ENCODE measurements at regions not wholly inside any gene's neighbourhood (a gene's known extent, or its start where the extent isn't known, plus 50 kb on each side); places are given as distances from the start of the nearest gene placed in this dataset.
"Not testable (repeated sequence)": the region's sequence is repeated elsewhere in the genome, so short reads cannot be mapped to it uniquely, and the experiment has no call there.

GRCh38 chr3:105285653-105286241, 81.0 kb upstream of the ALCAM start:
- no peak overlapping the region for H3K9ac ChIP-seq (ENCODE audit: low read depth in 1 of 2, low read length in 2 of 2)
- H3K9me3 ChIP-seq (ENCODE audit: control insufficient read depth in 1 of 2, low read length in 2 of 2) = no peaks in the 10 kb centered on the region
- no peaks in the 10 kb centered on the region for H3K4me1 ChIP-seq (ENCODE audit: control insufficient read depth in 1 of 2, insufficient read depth in 2 of 2, low read length in 2 of 2)
- no peaks in the 10 kb centered on the region for H3K36me3 ChIP-seq (ENCODE audit: control insufficient read depth in 1 of 2, insufficient read depth in 2 of 2, low read length in 2 of 2)
- no peak overlapping the region for H3K27ac ChIP-seq (ENCODE audit: low read depth, low read length)
- H3K4me3 ChIP-seq (ENCODE audit: low read depth in 1 of 2, low read length in 2 of 2) = no peak overlapping the region
- no peaks in the 10 kb centered on the region for H3K27me3 ChIP-seq (ENCODE audit: control insufficient read depth in 1 of 2, insufficient read depth in 2 of 2, low read length in 2 of 2)

GRCh38 chr3:105293441-105293840, 73.3 kb upstream of the ALCAM start:
- Histone ChIP-seq H3K27ac (ENCODE audit: low read depth, low read length) (no peak overlapping the region), H3K4me1 (ENCODE audit: control insufficient read depth in 1 of 2, insufficient read depth in 2 of 2, low read length in 2 of 2) (no peaks in the 10 kb centered on the region), H3K9ac (ENCODE audit: low read depth in 1 of 2, low read length in 2 of 2) (no peak overlapping the region), H3K36me3 (ENCODE audit: control insufficient read depth in 1 of 2, insufficient read depth in 2 of 2, low read length in 2 of 2) (no peaks in the 10 kb centered on the region), H3K9me3 (ENCODE audit: control insufficient read depth in 1 of 2, low read length in 2 of 2) (no peaks in the 10 kb centered on the region), H3K4me3 (ENCODE audit: low read depth in 1 of 2, low read length in 2 of 2) (no peak overlapping the region), H3K27me3 (ENCODE audit: control insufficient read depth in 1 of 2, insufficient read depth in 2 of 2, low read length in 2 of 2) (no peaks in the 10 kb centered on the region)

- not testable (repeated sequence) for H3K9ac ChIP-seq (ENCODE audit: low read depth in 1 of 2, low read length in 2 of 2); H3K27me3 ChIP-seq (ENCODE audit: control insufficient read depth in 1 of 2, insufficient read depth in 2 of 2, low read length in 2 of 2); H3K4me3 ChIP-seq (ENCODE audit: low read depth in 1 of 2, low read length in 2 of 2); H3K27ac ChIP-seq (ENCODE audit: low read depth, low read length); H3K36me3 ChIP-seq (ENCODE audit: control insufficient read depth in 1 of 2, insufficient read depth in 2 of 2, low read length in 2 of 2); H3K9me3 ChIP-seq (ENCODE audit: control insufficient read depth in 1 of 2, low read length in 2 of 2); H3K4me1 ChIP-seq (ENCODE audit: control insufficient read depth in 1 of 2, insufficient read depth in 2 of 2, low read length in 2 of 2)
These were observed 70.4 kb upstream of the ALCAM start for GRCh38 chr3:105296182-105296822.

GRCh38 chr3:105304487-105304886, 62.2 kb upstream of the ALCAM start:
- H3K27me3 ChIP-seq (ENCODE audit: control insufficient read depth in 1 of 2, insufficient read depth in 2 of 2, low read length in 2 of 2) = no peaks in the 10 kb centered on the region
- H3K9me3 ChIP-seq (ENCODE audit: control insufficient read depth in 1 of 2, low read length in 2 of 2) = peaks cover 0 to 4% of the 10 kb centered on the region in 2 donors
- no peaks in the 10 kb centered on the region for H3K36me3 ChIP-seq (ENCODE audit: control insufficient read depth in 1 of 2, insufficient read depth in 2 of 2, low read length in 2 of 2)
- H3K4me1 ChIP-seq (ENCODE audit: control insufficient read depth in 1 of 2, insufficient read depth in 2 of 2, low read length in 2 of 2) = no peaks in the 10 kb centered on the region
- no peak overlapping the region for H3K4me3 ChIP-seq (ENCODE audit: low read depth in 1 of 2, low read length in 2 of 2)
- no peak overlapping the region for H3K9ac ChIP-seq (ENCODE audit: low read depth in 1 of 2, low read length in 2 of 2)
- H3K27ac ChIP-seq (ENCODE audit: low read depth, low read length) = no peak overlapping the region

GRCh38 chr3:105315144-105315543, 51.6 kb upstream of the ALCAM start:
- no peaks in the 10 kb centered on the region for H3K4me1 ChIP-seq (ENCODE audit: control insufficient read depth in 1 of 2, insufficient read depth in 2 of 2, low read length in 2 of 2)
- H3K36me3 ChIP-seq (ENCODE audit: control insufficient read depth in 1 of 2, insufficient read depth in 2 of 2, low read length in 2 of 2) = no peaks in the 10 kb centered on the region
- no peak overlapping the region for H3K27ac ChIP-seq (ENCODE audit: low read depth, low read length)
- no peak overlapping the region for H3K4me3 ChIP-seq (ENCODE audit: low read depth in 1 of 2, low read length in 2 of 2)
- H3K27me3 ChIP-seq (ENCODE audit: control insufficient read depth in 1 of 2, insufficient read depth in 2 of 2, low read length in 2 of 2) = no peaks in the 10 kb centered on the region
- no peaks in the 10 kb centered on the region for H3K9me3 ChIP-seq (ENCODE audit: control insufficient read depth in 1 of 2, low read length in 2 of 2)
- H3K9ac ChIP-seq (ENCODE audit: low read depth in 1 of 2, low read length in 2 of 2) = no peak overlapping the region

- H3K4me1 ChIP-seq (ENCODE audit: control insufficient read depth in 1 of 2, insufficient read depth in 2 of 2, low read length in 2 of 2) = no peaks in the 10 kb centered on the region
- H3K27me3 ChIP-seq (ENCODE audit: control insufficient read depth in 1 of 2, insufficient read depth in 2 of 2, low read length in 2 of 2) = no peaks in the 10 kb centered on the region
- no peaks in the 10 kb centered on the region for H3K36me3 ChIP-seq (ENCODE audit: control insufficient read depth in 1 of 2, insufficient read depth in 2 of 2, low read length in 2 of 2)
- H3K4me3 ChIP-seq (ENCODE audit: low read depth in 1 of 2, low read length in 2 of 2) = no peak overlapping the region
- H3K27ac ChIP-seq (ENCODE audit: low read depth, low read length) = no peak overlapping the region
- no peak overlapping the region for H3K9ac ChIP-seq (ENCODE audit: low read depth in 1 of 2, low read length in 2 of 2)
- no peaks in the 10 kb centered on the region for H3K9me3 ChIP-seq (ENCODE audit: control insufficient read depth in 1 of 2, low read length in 2 of 2)
These were observed 50.9 kb upstream of the ALCAM start for GRCh38 chr3:105315815-105316214.

GRCh38 chr3:105316331-105316730, 50.4 kb upstream of the ALCAM start:
- no peak overlapping the region for H3K4me3 ChIP-seq (ENCODE audit: low read depth in 1 of 2, low read length in 2 of 2)
- no peaks in the 10 kb centered on the region for H3K4me1 ChIP-seq (ENCODE audit: control insufficient read depth in 1 of 2, insufficient read depth in 2 of 2, low read length in 2 of 2)
- no peaks in the 10 kb centered on the region for H3K36me3 ChIP-seq (ENCODE audit: control insufficient read depth in 1 of 2, insufficient read depth in 2 of 2, low read length in 2 of 2)
- H3K9ac ChIP-seq (ENCODE audit: low read depth in 1 of 2, low read length in 2 of 2) = no peak overlapping the region
- H3K27ac ChIP-seq (ENCODE audit: low read depth, low read length) = no peak overlapping the region
- H3K9me3 ChIP-seq (ENCODE audit: control insufficient read depth in 1 of 2, low read length in 2 of 2) = no peaks in the 10 kb centered on the region
- H3K27me3 ChIP-seq (ENCODE audit: control insufficient read depth in 1 of 2, insufficient read depth in 2 of 2, low read length in 2 of 2) = no peaks in the 10 kb centered on the region
